Ammon's horn (tissue), 1 donor: ENCODE measurements at regions not wholly inside any gene's neighbourhood (a gene's known extent, or its start where the extent isn't known, plus 50 kb on each side); places are given as distances from the start of the nearest gene placed in this dataset.

Experiments
- DNase-seq: peaks from one replicate; pipeline ENCODE4 v3.0.0-alpha.2; 2016; ENCODE audit warnings: low spot score

- DNase-seq = no peak
Observed at GRCh38 chr2:71839826-71840225, 307.8 kb downstream of the CYP26B1 start.

GRCh38 chr2:71834796-71835195 is 312.9 kb downstream of the CYP26B1 start:
- DNase-seq = no peak

- no peak for DNase-seq
Observed at GRCh38 chr2:71833855-71834560, 313.7 kb downstream of the CYP26B1 start.

GRCh38 chr2:71833272-71833671 is 314.4 kb downstream of the CYP26B1 start:
- no peak for DNase-seq

GRCh38 chr2:71832844-71833243 is 314.8 kb downstream of the CYP26B1 start:
- DNase-seq = no peak

DNA sequence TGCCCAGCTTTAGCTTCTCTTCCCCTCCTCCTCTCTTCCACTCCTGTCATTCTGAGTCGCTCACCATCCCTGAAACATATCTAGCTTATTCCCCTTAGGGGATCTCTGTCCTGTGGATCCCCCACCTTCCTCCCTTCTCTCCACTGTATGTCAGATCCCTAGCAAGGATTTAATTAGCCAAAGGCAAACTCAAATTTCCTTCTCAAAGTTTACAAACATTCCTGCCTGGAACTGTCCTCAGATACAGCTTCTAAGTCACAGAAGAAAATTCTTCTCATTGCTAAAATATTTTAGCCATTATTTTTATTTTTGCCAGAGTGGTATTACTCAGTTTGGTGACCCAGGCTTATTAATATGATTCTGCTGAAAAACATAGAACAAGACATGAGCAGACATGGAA is 315.3 kb downstream of the CYP26B1 start:
- no peak for DNase-seq

- DNase-seq = no peak
Observed at GRCh38 chr2:71831193-71831577, 316.5 kb downstream of the CYP26B1 start.

- DNase-seq = no peak
Observed at GRCh38 chr2:71830497-71831192, 317.0 kb downstream of the CYP26B1 start.

DNA sequence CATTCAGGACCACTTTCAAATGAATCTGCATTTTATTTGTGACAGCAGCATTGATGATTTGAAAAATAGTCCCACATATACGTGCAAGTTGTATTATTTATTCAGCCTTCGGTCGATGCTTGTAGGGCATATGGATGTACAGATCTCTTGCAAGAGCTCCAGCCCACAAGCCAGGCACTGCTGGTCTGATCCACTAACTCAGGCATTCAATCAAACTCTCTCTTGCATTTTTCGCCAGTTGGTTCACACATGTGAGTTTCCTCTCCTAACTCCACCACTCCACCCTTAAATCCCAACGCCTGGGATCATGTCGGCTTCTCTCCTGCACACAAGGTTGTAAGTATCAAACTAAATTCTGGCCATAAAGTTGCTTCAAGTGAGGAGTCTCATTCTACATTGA is 318.7 kb downstream of the CYP26B1 start:
- no peak for DNase-seq

GRCh38 chr2:71827973-71828372 is 319.7 kb downstream of the CYP26B1 start:
- no peak for DNase-seq

GRCh38 chr2:71827524-71827901 is 320.1 kb downstream of the CYP26B1 start:
- no peak for DNase-seq

- DNase-seq = no peak
Observed at GRCh38 chr2:71826826-71827523, 320.7 kb downstream of the CYP26B1 start.

- no peak for DNase-seq
Observed at GRCh38 chr2:71826299-71826698, 321.4 kb downstream of the CYP26B1 start.

GRCh38 chr2:71824436-71824835 is 323.2 kb downstream of the CYP26B1 start:
- no peak for DNase-seq

DNA sequence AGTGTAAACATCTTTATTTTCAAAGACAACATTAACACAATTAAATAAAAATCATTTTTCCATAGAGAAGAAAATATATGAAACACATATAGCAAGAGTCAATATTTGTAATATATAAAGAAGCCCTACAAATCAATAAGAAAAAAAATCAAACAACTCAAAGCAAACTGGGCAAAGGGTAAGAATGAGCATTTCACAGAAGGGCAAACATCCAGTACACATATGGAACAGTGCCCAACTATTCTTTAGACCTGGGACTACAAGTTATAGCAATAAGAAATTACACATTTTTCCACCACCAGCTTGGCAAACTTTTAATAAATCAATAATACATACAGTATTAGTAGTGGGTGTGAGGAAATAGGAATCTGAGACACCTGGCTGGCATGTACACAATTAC is 324.1 kb downstream of the CYP26B1 start:
- DNase-seq = no peak

DNA sequence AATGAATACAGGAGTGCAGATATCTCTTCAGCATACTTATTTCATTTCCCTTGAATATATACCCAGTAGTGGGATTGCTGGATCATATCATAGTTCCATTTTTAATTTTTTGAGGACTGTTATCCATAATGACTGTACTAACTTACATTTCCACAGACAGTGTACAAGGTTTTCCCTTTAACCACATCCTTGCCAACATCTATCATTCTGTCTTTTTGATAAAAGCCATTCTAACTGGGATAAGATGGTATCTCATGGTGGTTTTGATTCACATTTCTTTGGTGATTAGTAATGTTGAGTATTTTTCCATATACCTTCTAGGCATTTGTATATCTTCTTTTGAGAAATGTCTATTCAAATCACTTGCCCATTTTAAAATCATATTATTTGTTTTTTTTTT is 325.2 kb downstream of the CYP26B1 start:
- DNase-seq = no peak

DNA sequence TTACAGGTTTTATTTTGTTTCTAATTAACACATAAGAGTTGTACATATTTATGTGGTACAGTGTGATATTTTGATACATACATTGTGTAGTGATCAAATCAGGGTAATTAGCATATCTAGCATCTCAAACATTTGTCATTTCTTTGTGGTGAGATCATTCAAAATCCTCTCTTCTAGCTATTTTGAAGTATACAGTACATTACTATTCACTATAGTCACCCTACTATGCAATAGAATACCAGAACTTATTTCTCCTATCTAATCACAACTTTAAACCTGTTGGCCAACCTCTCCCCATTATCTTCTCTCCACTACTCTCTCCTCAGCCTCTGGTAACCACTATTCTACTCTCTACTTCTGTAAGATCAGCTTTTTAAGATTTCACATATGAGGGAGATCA is 325.8 kb downstream of the CYP26B1 start:
- DNase-seq = no peak

GRCh38 chr2:71816815-71817214 is 330.8 kb downstream of the CYP26B1 start:
- no peak for DNase-seq

GRCh38 chr2:71815701-71816474 is 331.8 kb downstream of the CYP26B1 start:
- no peak for DNase-seq

DNA sequence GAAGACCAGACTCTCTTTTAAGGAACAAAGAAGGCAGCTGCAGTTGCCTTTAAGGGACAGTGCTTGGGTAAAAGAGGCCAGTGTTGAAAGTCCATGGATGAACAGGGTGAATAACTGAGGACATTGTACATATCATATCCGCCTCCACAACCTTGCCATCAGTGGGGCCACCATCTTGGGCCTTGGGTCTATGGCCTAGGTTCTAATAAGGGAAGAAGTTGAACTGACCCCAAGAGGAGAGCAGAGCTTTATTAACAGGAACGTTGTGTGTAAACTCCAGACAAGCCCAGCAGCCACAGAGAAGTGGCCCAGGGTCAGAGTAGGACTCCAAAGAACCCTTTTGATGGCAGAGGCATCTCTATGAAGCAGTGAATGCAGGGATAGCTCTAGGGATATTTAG is 332.8 kb downstream of the CYP26B1 start:
- no peak for DNase-seq

DNA sequence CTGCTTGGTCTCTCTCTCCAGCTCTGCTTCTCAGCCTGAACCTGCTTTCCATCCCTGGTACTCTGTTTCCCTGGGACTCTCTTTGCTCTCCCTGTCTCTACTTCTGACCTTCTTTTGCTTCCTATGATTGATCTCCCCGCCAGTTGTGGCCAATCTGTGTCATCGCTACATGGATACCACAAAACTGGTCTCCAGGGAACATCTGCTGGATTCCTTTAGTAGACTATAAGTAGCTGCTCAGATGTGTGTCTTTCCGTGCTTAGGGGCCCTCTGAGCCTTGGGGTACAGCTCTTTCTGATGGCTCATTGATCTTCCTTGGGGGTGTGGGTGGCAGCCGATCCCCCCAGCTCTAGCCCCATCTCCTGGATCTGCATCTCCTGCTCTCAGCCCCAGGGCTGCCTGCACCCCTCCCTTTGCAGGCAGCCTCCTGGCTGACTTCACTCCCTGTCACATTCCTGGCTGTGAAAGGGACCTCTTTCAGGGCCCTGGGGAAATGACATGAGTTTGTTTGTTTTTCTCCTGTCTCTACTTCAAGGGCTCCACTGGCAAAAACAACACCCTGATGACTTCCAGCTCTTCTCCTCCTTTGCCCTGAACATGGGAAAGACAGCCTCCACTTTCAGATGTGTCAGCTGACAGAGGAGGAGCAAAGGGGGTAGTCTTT is 333.7 kb downstream of the CYP26B1 start:
- no peak for DNase-seq

- DNase-seq = no peak
Observed at GRCh38 chr2:71813315-71813714, 334.3 kb downstream of the CYP26B1 start.
